Left hindlimb (tissue), 1 donor: ENCODE measurements at regions not wholly inside any gene's neighbourhood (a gene's known extent, or its start where the extent isn't known, plus 50 kb on each side); places are given as distances from the start of the nearest gene placed in this dataset.
A peak's percentile ranks its signal among the peaks of the same experiment; 100 is the strongest.

Experiments used
- DNase-seq: peaks from one replicate; pipeline ENCODE4 v3.0.0-alpha.2; 2018

- no peak for DNase-seq
These were observed 68.2 kb upstream of the NKX1-1 start for GRCh38 chr4:1474126-1475090.

- no peak for DNase-seq
These were observed 67.5 kb upstream of the NKX1-1 start for GRCh38 chr4:1473718-1474117.

GRCh38 chr4:1472911-1473518 lies 66.8 kb upstream of the NKX1-1 start:
- DNase-seq: no peak

- DNase-seq: no peak
These were observed 66.0 kb upstream of the NKX1-1 start for GRCh38 chr4:1472148-1472797.

GRCh38 chr4:1471443-1472147 lies 65.4 kb upstream of the NKX1-1 start:
- DNase-seq: no peak

GRCh38 chr4:1470816-1471442 lies 64.7 kb upstream of the NKX1-1 start:
- no peak for DNase-seq

GRCh38 chr4:1470393-1470670 lies 64.1 kb upstream of the NKX1-1 start:
- DNase-seq: no peak

GRCh38 chr4:1469607-1470392 lies 63.6 kb upstream of the NKX1-1 start:
- DNase-seq: no peak

GRCh38 chr4:1469043-1469442 lies 62.8 kb upstream of the NKX1-1 start:
- no peak for DNase-seq

GRCh38 chr4:1467581-1468458 lies 61.6 kb upstream of the NKX1-1 start:
- no peak for DNase-seq

GRCh38 chr4:1466863-1467165 lies 60.6 kb upstream of the NKX1-1 start:
- DNase-seq: no peak

- no peak for DNase-seq
These were observed 60.0 kb upstream of the NKX1-1 start for GRCh38 chr4:1466034-1466862.

- DNase-seq: no peak
These were observed 59.2 kb upstream of the NKX1-1 start for GRCh38 chr4:1465173-1466033.

- no peak for DNase-seq
These were observed 58.4 kb upstream of the NKX1-1 start for GRCh38 chr4:1464581-1465171.

GRCh38 chr4:1463927-1464540 lies 57.8 kb upstream of the NKX1-1 start:
- DNase-seq: no peak

GRCh38 chr4:1463088-1463926 lies 57.1 kb upstream of the NKX1-1 start:
- peak; percentile 69 for DNase-seq

- DNase-seq: no peak
These were observed 56.5 kb upstream of the NKX1-1 start for GRCh38 chr4:1462768-1463075.
